H7 (cell line): ENCODE measurements at regions not wholly inside any gene's neighbourhood (a gene's known extent, or its start where the extent isn't known, plus 50 kb on each side); places are given as distances from the start of the nearest gene placed in this dataset.

ENCODE experiments used
- DNase-seq: peaks from one replicate; pipeline ENCODE4 v3.0.0; 2012
- H3K27me3 ChIP-seq: 2 replicates; pipeline ENCODE4 v1.6.0; 2011; ENCODE audit warnings: mild to moderate bottlenecking, low read length; ENCODE audit not compliant: control insufficient read depth, insufficient read depth
- H3K36me3 ChIP-seq: replicated peaks from 2 replicates; pipeline ENCODE4 v1.5.1; 2011; ENCODE audit warnings: low read length; ENCODE audit not compliant: control insufficient read depth, insufficient read depth
- H3K4me3 ChIP-seq: 2 replicates; pipeline ENCODE4 v1.5.1; 2011; ENCODE audit warnings: low read depth, mild to moderate bottlenecking, control low read depth, low read length, moderate library complexity; ENCODE audit not compliant: insufficient read depth

DNA sequence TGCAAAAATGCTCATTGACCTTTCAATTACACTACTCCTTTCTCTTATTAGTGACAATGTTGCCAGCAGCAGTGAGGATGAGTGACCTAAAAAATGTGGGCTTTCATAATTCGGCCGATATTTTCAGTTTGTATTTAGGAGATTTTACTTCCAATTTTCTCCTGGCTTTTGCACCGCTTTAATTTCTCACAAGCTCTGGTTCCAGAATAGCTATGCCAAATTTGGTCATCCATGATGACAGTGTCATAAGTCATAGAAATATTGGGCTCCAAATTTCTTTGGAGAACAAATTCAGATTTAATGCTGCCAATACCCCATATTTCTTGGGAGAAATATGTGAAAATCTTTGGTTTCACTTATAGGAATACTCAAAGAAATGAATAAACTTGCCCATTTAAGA lies 187.7 kb upstream of the HCCS start:
- no peak overlapping the region for H3K4me3 ChIP-seq
- no peak for DNase-seq
- no peaks in the 10 kb centered on the region for H3K36me3 ChIP-seq
- H3K27me3 ChIP-seq: no peaks in the 10 kb centered on the region

DNA sequence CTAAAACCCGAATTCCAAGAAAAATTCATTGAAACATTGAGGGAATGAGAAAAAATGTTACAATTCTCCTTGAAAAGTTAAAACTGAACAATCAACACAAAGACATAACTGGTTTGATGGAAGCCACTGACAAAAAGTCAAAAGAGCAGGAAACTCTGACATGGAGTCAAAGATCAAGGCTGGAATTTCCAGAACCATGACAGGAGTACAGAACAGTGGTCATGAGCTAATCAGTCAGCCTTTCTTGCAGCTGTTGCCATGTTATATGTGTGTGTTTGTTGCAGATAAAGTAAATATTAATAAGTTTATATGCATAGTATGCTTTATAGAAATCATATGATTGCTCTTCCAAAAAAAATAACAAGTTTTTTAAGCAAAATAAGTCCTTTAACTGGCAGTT lies 184.7 kb upstream of the HCCS start:
- no peak overlapping the region for H3K4me3 ChIP-seq
- no peaks in the 10 kb centered on the region for H3K27me3 ChIP-seq
- DNase-seq: no peak
- H3K36me3 ChIP-seq: no peaks in the 10 kb centered on the region

DNA sequence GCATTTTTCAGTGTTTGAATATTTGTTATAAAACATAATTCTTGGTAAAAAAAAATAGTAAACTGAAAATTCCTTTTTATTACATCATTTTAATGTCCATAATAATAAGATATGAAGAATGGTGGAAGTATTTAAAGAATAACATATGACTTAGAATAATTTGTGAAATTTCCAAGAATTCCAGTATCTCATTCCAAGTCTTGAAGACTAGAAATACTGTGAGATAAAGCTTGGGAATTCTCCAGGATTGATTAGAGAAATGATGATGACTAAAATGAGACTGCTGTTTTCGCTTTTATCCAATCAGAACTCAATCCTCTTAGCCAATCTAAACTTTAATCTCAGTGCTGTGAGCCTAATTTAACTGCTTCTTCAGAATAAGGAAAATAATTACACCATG lies 184.2 kb upstream of the HCCS start:
- no peak for DNase-seq
- no peak overlapping the region for H3K4me3 ChIP-seq
- H3K27me3 ChIP-seq: no peaks in the 10 kb centered on the region
- no peaks in the 10 kb centered on the region for H3K36me3 ChIP-seq

DNA sequence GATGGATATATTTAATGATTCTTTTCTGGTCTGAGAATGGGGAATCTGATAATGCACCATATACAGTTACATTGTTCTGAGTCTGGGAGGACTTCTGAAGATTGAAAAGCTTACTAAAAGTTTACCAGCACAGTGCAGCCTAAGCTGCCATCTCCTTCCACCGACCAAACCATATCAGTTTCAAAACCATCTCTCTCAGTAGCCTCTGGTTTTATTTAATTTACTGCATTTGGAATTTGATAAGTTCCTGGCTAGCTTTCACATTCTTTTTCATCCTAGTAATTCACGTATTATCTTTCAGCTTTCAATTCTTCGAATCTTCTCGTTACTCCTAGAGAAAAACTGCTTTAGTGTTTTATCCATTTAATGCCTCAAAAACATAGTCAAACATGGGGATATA lies 181.4 kb upstream of the HCCS start:
- DNase-seq: no peak
- no peak overlapping the region for H3K4me3 ChIP-seq
- H3K36me3 ChIP-seq: no peaks in the 10 kb centered on the region
- H3K27me3 ChIP-seq: no peaks in the 10 kb centered on the region

DNA sequence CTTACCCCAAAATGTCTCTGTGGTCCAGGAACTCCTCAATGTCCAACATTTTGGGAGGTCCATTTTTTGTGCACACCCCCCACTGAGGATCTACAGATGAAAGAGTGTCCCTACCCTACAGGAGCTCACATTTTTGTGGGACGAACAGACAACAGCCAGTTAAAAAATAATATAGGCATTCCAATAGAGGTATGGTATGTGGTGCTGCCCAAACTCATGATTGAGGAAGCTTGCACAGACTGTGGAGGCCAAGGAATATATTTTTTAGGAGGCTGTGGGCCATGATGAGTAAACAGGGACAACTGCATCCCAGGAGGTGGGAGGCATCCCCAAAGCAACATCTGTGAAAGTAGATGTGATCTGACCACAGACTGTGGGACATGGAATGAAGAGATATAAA lies 181.0 kb upstream of the HCCS start:
- no peaks in the 10 kb centered on the region for H3K36me3 ChIP-seq
- no peaks in the 10 kb centered on the region for H3K27me3 ChIP-seq
- no peak overlapping the region for H3K4me3 ChIP-seq
- no peak for DNase-seq

DNA sequence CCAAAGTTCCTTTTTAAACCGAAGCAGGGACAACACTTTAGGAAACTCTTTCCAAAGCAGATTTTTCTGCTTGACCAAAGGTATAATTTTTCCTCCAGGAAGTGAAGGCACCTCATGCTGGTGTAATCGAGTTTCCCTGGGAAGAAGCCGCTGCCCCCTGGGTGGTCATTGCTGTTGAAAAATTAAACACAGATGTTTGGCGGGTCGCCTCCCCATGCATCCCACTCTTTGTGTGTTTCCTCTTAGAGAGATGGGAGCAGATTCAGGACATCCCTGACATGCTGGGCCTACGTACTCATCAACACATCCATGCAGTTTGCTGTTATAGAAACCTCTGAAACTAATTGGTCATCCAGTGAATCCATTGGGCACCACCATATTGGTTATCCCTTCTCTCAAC lies 179.2 kb upstream of the HCCS start:
- no peak for DNase-seq
- H3K36me3 ChIP-seq: no peaks in the 10 kb centered on the region
- no peak overlapping the region for H3K4me3 ChIP-seq
- no peaks in the 10 kb centered on the region for H3K27me3 ChIP-seq

DNA sequence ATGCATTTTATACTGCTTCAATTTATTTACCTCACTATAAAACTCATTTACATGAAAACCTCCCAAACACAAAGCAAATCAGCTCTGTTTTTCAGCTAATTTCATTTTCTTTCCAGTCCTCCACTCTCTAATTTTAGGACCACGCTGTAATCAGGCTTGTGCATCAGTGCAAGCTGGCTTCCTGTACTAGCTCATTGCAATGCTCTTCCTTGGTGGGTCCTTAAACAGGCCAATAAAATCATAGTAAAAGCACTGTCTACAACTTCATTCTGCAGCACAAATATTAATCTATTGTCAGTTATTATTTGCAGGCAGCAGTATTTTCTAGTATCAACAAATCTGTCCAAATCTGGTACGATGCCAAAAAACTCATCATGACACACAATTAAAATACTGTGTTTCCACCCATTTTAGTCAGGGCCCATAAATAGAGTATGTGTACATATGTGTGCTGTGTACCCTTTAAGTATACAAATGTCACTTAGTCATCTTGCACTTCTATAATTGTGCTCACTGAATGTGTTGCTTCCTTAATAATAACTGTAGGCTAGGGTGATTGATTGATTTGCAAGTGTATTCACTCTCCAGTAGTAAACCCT lies 178.2 kb upstream of the HCCS start:
- H3K27me3 ChIP-seq: no peaks in the 10 kb centered on the region
- DNase-seq: no peak
- no peak overlapping the region for H3K4me3 ChIP-seq
- H3K36me3 ChIP-seq: no peaks in the 10 kb centered on the region

DNA sequence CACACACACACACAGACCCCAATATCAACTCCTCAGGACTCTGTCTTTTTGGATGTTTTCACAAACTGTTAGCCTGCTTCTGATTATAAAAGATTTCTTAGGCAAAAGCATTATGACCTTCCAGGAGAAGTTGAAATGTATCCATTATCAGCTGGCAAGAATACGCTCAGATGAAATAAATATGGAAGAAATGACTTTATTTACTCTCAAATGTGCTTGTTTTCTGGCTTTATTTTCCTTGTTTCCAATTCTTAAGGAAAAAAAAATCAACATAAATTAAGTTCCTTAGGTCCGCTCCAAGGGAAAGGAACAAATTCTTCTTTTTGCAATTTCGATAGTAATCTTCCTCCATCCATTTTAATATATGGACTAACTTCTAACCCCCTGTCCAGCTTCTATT lies 175.6 kb upstream of the HCCS start:
- Histone ChIP-seq H3K36me3 (no peaks in the 10 kb centered on the region), H3K27me3 (no peaks in the 10 kb centered on the region), H3K4me3 (no peak overlapping the region)
- no peak for DNase-seq

DNA sequence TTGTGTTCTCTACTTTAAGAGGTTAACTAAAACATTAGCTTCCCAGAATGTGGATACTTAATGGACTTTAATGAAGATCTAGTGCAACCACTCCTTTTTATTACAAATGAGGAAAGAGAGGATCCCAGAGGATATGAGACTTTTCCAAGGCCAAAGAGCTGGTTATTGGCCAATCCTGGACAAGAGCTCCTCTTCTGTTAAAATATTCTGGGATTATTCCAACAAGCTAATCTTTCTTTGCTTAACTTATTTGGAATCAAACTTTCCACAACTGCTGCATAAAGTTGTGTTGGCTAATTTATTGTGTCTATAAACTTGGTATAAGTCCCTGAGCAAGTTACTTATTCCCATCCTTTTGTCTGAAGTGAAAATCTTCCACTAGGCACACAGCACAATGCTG lies 174.2 kb upstream of the HCCS start:
- no peak overlapping the region for H3K4me3 ChIP-seq
- no peaks in the 10 kb centered on the region for H3K27me3 ChIP-seq
- no peak for DNase-seq
- H3K36me3 ChIP-seq: no peaks in the 10 kb centered on the region

DNA sequence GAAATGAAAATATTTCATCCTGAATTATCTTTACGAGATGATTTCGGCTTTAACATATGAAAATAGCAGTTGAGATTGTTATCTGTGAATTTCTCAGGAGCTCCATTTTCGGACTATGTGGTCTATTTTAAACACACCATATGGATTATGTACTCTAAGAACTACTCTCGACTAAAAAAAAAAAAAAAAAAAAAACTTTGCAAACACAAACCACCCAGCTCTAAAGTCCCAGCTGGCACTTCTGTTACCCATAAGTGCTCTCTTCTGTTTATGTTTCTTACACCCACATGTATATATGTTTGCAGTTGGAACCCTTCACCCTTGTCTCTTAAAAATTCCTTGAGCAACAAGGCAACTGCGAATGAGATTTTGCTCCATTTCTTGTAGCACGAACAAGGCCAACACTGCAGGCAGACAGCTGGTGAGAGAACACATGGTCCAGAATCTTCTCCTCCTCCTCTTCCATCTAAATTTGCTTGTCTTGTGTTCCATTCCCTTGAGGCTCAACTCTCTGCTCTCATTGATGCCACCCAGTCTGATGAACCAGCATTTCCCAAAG lies 172.7 kb upstream of the HCCS start:
- Histone ChIP-seq H3K36me3 (no peaks in the 10 kb centered on the region), H3K4me3 (no peak overlapping the region), H3K27me3 (no peaks in the 10 kb centered on the region)
- no peak for DNase-seq

DNA sequence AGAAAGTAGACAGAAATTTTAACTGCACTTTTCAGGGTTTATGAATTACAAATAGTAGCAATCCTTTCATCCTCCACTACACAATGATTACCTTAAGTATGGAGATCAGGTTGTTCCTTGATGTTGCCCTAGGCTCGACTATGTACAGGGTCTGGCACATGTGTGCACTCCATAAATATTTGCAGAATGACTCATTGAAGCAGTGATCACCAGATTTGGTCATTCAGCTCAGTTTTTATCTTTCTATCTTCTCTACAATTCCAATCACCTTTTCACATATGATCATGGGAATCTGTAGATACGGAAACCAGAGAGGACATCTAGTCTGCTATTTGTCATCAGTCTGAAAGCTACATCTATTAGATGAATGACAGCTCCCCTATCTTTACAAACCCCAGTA lies 171.7 kb upstream of the HCCS start:
- Histone ChIP-seq H3K4me3 (no peak overlapping the region), H3K27me3 (no peaks in the 10 kb centered on the region), H3K36me3 (no peaks in the 10 kb centered on the region)
- DNase-seq: no peak

DNA sequence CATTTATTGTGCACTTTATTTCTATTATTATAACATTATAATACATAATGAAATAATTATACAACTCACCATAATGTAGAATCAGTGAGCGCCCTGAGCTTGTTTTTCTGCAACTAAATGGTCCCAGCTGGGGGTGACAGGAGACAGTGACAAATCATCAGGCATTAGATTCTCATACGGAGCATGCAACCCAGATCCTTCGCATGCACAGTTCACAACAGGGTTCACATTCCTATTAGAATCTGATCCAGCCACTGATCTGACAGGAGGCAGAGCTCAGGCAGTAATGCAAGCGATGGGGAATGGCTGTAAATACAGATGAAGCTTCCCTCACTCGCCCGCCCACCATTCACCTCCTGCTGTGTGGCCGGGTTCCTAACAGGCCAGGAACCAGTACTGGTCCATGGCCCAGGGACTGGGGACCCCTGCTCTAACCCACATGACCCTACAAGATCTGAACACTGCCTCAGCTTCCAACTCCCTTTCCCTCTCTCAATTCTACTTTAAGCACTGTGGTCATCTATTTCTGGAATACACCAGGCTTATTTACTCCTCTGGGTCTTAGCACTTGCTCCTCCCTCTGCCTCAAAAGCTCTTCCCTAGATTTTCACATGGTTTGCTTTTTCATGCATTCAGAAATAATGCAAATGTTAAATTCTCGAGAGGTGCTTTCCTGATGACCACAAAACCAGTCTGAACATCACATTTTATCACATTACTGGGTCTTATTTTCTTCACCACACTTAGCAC lies 166.8 kb upstream of the HCCS start:
- no peaks in the 10 kb centered on the region for H3K27me3 ChIP-seq
- no peak overlapping the region for H3K4me3 ChIP-seq
- H3K36me3 ChIP-seq: no peaks in the 10 kb centered on the region
- DNase-seq: no peak

DNA sequence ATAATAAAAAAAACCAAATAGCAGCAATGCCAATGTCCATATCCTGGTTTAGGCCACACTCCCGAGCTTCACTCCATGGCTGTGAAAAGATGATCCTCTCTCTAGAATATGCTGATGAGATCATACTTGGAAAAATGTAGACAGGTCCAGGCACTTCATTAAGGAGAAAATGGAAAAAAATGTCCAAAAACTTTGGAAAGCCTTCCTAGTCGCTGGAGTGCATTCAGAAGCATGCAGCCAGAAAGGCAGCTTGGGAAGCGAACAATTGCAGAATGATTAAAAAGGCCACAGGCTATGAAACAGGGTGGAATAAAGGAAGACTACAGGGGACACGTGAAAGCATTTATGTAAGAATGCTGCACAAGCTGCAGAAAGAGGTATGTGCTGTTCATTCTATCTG lies 165.6 kb upstream of the HCCS start:
- Histone ChIP-seq H3K27me3 (no peaks in the 10 kb centered on the region), H3K36me3 (no peaks in the 10 kb centered on the region), H3K4me3 (no peak overlapping the region)
- DNase-seq: no peak

DNA sequence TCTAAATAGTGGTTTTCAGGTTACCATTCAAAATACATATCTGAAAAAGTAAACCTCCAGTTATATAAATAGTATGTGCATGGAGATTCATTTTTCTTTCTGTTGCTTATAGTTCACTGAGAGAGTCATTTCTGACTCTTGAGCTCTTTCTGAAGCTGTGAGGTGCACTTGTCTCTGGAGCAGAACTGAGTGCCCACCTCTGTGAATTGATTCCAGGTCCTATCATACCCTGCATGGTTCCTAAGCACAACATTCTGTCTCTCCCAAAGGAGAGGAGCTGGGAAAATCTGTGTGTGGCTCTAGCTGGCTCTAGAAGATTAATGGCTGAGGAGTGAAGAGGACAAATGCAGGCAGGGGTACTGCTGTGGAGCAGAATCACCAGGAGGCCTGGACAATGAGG lies 161.6 kb upstream of the HCCS start:
- Histone ChIP-seq H3K36me3 (no peaks in the 10 kb centered on the region), H3K4me3 (no peak overlapping the region), H3K27me3 (no peaks in the 10 kb centered on the region)
- DNase-seq: no peak

DNA sequence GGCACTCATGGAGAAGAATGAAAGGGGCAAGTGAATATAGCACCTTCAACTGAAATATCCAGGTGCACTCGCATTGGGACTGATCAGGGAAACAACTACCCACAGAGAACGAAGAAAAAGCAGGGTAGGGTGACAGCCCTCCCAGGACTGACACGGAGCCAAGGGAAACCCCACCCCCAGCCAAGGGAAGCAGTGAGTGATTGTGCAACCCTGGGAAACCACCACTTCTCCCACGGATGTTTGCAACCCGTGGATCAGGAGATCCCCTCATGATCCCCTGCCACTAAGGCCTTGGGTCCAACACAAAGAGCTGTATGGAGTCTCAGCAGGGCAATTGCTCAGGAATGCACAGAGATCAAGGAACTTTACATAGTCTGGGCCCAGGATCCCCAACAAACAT lies 158.5 kb upstream of the HCCS start:
- no peak overlapping the region for H3K4me3 ChIP-seq

More for the DNA sequence above, 158.5 kb upstream of the HCCS start:
- no peak for DNase-seq
- Histone ChIP-seq H3K27me3 (no peaks in the 10 kb centered on the region), H3K36me3 (no peaks in the 10 kb centered on the region)
